ENCODE measurements at regions not wholly inside any gene's neighbourhood (a gene's known extent, or its start where the extent isn't known, plus 50 kb on each side); places are given as distances from the start of the nearest gene placed in this dataset.

- TF ChIP-seq CTCF (IDR thresholded peaks at IDR 0.05) (no peak), SMC3 (IDR thresholded peaks at IDR 0.05) (no peak), EP300 (IDR thresholded peaks at IDR 0.05) (no peak), USF2 (IDR thresholded peaks at IDR 0.05) (no peak), HDAC2 (IDR thresholded peaks at IDR 0.05) (no peak), POLR2A (IDR thresholded peaks at IDR 0.05; ENCODE audit: low read length) (no peak), RCOR1 (IDR thresholded peaks at IDR 0.05; ENCODE audit: low read depth, low read length) (no peak), CHD4 (IDR thresholded peaks at IDR 0.05; ENCODE audit: borderline replicate concordance) (no peak), MAFK (IDR thresholded peaks at IDR 0.05; ENCODE audit: partially characterized antibody) (no peak), KDM5A (IDR thresholded peaks at IDR 0.05) (no peak)
These were observed 117.0 kb downstream of the WT1 start for GRCh38 chr11:32318071-32319055.

Measured in A549 (cell line).